Fibroblast of villous mesenchyme (primary cell): ENCODE measurements at regions not wholly inside any gene's neighbourhood (a gene's known extent, or its start where the extent isn't known, plus 50 kb on each side); places are given as distances from the start of the nearest gene placed in this dataset.
"Not testable (repeated sequence)": the region's sequence is repeated elsewhere in the genome, so short reads cannot be mapped to it uniquely, and the experiment has no call there.

Experiments
- DNase-seq: peaks from one replicate; pipeline ENCODE4 v3.0.0-alpha.2; 2010; ENCODE audit warnings: low read depth
- H3K4me3 ChIP-seq: 2 replicates; pipeline ENCODE4 v1.5.1; 2011; ENCODE audit warnings: low read depth, mild to moderate bottlenecking, low read length
- TF ChIP-seq, protein P1 (sequence below): IDR thresholded peaks from 2 replicates; pipeline ENCODE4 v1.5.1; 2012; ENCODE audit warnings: low read depth, mild to moderate bottlenecking, low read length; ENCODE audit not compliant: insufficient read depth

- not testable (repeated sequence) for DNase-seq
Observed at GRCh38 chrX:79026742-79027141, 81.6 kb downstream of the P2RY10 start.

DNA sequence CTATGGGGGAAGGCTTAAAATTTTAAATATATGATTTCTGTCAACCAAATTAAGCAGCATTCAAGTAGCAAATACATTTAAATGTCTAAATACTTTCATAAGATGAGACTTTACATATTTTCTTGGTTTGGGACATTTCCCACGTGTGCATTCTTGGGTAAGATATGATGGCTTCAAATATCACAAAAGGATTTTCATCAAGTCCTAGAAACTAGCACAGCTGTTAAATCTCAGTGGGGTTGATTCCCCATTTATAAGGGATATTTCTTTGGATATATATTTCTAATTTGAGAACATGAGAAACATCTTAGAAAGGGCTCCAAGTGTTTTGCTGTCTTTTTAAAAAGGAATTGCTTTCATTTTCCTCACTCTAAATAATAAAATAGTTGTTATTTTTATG lies 90.2 kb downstream of the P2RY10 start:
- TF ChIP-seq, protein P1, sequence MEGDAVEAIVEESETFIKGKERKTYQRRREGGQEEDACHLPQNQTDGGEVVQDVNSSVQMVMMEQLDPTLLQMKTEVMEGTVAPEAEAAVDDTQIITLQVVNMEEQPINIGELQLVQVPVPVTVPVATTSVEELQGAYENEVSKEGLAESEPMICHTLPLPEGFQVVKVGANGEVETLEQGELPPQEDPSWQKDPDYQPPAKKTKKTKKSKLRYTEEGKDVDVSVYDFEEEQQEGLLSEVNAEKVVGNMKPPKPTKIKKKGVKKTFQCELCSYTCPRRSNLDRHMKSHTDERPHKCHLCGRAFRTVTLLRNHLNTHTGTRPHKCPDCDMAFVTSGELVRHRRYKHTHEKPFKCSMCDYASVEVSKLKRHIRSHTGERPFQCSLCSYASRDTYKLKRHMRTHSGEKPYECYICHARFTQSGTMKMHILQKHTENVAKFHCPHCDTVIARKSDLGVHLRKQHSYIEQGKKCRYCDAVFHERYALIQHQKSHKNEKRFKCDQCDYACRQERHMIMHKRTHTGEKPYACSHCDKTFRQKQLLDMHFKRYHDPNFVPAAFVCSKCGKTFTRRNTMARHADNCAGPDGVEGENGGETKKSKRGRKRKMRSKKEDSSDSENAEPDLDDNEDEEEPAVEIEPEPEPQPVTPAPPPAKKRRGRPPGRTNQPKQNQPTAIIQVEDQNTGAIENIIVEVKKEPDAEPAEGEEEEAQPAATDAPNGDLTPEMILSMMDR, result no peak
- H3K4me3 ChIP-seq, result no peak overlapping the region
- DNase-seq, result no peak

More at GRCh38 chrX:79026742-79027141, 81.6 kb downstream of the P2RY10 start:
- not testable (repeated sequence) for H3K4me3 ChIP-seq

GRCh38 chrX:79036157-79036880 lies 91.1 kb downstream of the P2RY10 start:
- TF ChIP-seq, protein P1, result no peak
- no peak overlapping the region for H3K4me3 ChIP-seq
- DNase-seq, result no peak

DNA sequence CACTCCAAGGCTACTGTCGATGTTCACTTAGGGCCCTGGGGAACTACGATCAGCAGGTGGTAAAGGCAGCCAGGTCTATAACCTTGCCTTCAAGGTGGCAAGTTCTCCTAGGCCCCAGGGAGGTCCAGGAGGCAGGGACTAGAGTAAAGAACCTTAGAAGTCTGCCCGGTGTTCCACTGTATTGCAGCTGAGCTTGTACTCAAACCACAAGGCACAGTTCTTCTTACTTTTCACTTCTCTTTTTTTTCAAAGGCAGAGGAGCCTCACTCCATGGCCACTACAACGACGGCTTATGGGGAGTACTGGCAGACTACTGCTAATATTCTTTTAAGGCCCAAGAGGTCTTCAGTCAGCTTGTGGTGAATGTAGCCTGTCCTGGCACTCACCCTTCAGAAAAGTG lies 78.8 kb upstream of the GPR174 start:
- TF ChIP-seq, protein P1, result no peak
- H3K4me3 ChIP-seq, result no peak overlapping the region
- DNase-seq, result no peak

DNA sequence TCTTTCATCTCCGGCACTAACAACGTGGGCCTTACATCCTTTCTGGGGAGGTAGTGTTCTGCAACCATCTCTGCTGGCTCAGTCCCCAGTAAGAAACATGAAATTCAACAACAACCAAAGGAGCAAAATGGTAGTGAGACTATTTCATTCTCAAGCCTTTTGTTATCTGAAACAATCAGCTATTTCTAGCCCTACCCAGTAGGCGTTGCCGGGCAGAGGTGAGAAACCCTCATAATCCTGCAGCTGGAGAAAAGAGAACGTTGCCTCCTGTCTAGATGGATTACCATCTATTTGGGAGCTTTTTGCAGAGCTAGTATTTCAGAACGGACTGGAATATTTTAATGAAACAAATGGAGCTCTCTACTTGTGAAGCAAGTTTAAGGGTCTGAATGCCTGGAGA lies 66.4 kb upstream of the GPR174 start:
- TF ChIP-seq, protein P1, result no peak

DNA sequence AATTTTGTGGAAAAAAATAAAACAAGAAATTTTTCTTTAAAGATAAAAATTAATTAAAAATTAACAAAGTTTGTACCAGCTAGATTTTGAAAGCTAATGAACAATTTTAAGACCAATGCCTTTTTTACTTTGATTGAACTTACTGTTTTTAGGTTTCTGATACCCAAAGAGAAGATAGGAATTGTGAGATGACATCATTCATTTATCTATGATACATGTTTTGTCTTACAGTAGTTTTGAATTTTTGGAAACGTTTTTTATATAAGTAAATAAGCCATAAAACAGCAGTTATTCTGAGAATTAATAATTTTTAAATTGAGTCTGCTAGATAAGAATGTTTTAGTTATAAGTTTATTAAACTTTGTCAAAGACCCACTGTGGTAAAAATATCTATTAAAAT lies 65.0 kb upstream of the GPR174 start:
- no peak overlapping the region for H3K4me3 ChIP-seq
- TF ChIP-seq, protein P1, result no peak
- no peak for DNase-seq

More for the DNA sequence above, 66.4 kb upstream of the GPR174 start:
- no peak overlapping the region for H3K4me3 ChIP-seq
- DNase-seq, result no peak

DNA sequence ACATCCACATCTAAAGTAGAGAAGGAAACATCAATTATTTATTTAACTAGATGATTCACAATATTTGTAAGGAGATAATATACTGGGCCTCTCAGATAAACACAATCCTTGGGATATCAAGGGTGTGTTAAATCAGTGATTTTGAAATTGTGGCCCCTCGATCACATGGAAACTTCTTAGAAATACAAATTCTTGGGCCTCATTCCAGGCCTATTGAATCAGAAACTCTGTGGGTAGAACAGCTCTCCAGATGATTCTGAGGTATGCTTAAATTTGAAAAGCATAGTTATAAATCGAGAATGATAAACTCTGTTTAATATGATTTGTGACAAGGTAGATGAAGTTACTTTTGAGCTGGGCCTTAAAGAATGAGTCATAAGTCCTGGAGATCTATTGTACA lies 64.3 kb upstream of the GPR174 start:
- H3K4me3 ChIP-seq, result no peak overlapping the region
- TF ChIP-seq, protein P1, result no peak
- no peak for DNase-seq
